ENCODE measurements at regions not wholly inside any gene's neighbourhood (a gene's known extent, or its start where the extent isn't known, plus 50 kb on each side); places are given as distances from the start of the nearest gene placed in this dataset.

GRCh38 chr7:81525841-81526240 lies 244.0 kb downstream of the HGF start:
- TF ChIP-seq CTCF (IDR thresholded peaks at IDR 0.05; ENCODE audit: low read depth, low read length) (no peak), MYC (IDR thresholded peaks at IDR 0.05; ENCODE audit: low read depth, low read length) (no peak), MAX (IDR thresholded peaks at IDR 0.05; ENCODE audit: low read depth, low read length) (no peak), POLR2A (IDR thresholded peaks at IDR 0.05; ENCODE audit: extremely low read depth, insufficient read length) (no peak)
- no peak for DNase-seq (ENCODE audit: low read depth)
- H3K4me3 ChIP-seq (ENCODE audit: low read depth, low read length): no peak overlapping the region

- no peak for TF ChIP-seq MAX (IDR thresholded peaks at IDR 0.05; ENCODE audit: low read depth, low read length)
- no peak for TF ChIP-seq CTCF (IDR thresholded peaks at IDR 0.05; ENCODE audit: low read depth, low read length)
- TF ChIP-seq MYC (IDR thresholded peaks at IDR 0.05; ENCODE audit: low read depth, low read length): no peak
- TF ChIP-seq POLR2A (IDR thresholded peaks at IDR 0.05; ENCODE audit: extremely low read depth, insufficient read length): no peak
- no peak for DNase-seq (ENCODE audit: low read depth)
- no peak overlapping the region for H3K4me3 ChIP-seq (ENCODE audit: low read depth, low read length)
Measured at GRCh38 chr7:81519886-81520285, 250.0 kb downstream of the HGF start.

GRCh38 chr7:81516898-81517297 lies 252.9 kb downstream of the HGF start:
- no peak for DNase-seq (ENCODE audit: low read depth)
- no peak for TF ChIP-seq POLR2A (IDR thresholded peaks at IDR 0.05; ENCODE audit: extremely low read depth, insufficient read length)
- no peak for TF ChIP-seq MYC (IDR thresholded peaks at IDR 0.05; ENCODE audit: low read depth, low read length)
- no peak for TF ChIP-seq MAX (IDR thresholded peaks at IDR 0.05; ENCODE audit: low read depth, low read length)
- no peak for TF ChIP-seq CTCF (IDR thresholded peaks at IDR 0.05; ENCODE audit: low read depth, low read length)
- no peak overlapping the region for H3K4me3 ChIP-seq (ENCODE audit: low read depth, low read length)

GRCh38 chr7:81515009-81515408 lies 254.8 kb downstream of the HGF start:
- H3K4me3 ChIP-seq (ENCODE audit: low read depth, low read length): no peak overlapping the region
- no peak for DNase-seq (ENCODE audit: low read depth)
- TF ChIP-seq MAX (IDR thresholded peaks at IDR 0.05; ENCODE audit: low read depth, low read length) (no peak), MYC (IDR thresholded peaks at IDR 0.05; ENCODE audit: low read depth, low read length) (no peak), CTCF (IDR thresholded peaks at IDR 0.05; ENCODE audit: low read depth, low read length) (no peak)

GRCh38 chr7:81514546-81514945 lies 255.3 kb downstream of the HGF start:
- no peak overlapping the region for H3K4me3 ChIP-seq (ENCODE audit: low read depth, low read length)
- no peak for DNase-seq (ENCODE audit: low read depth)

More at GRCh38 chr7:81514546-81514945, 255.3 kb downstream of the HGF start:
- TF ChIP-seq MAX (IDR thresholded peaks at IDR 0.05; ENCODE audit: low read depth, low read length) (no peak), POLR2A (IDR thresholded peaks at IDR 0.05; ENCODE audit: extremely low read depth, insufficient read length) (no peak), MYC (IDR thresholded peaks at IDR 0.05; ENCODE audit: low read depth, low read length) (no peak), CTCF (IDR thresholded peaks at IDR 0.05; ENCODE audit: low read depth, low read length) (no peak)
